Retinal pigment epithelial cell (primary cell): ENCODE measurements at regions not wholly inside any gene's neighbourhood (a gene's known extent, or its start where the extent isn't known, plus 50 kb on each side); places are given as distances from the start of the nearest gene placed in this dataset.

ENCODE experiments used
- DNase-seq: peaks from one replicate; pipeline ENCODE4 v3.0.0-alpha.2; 2010; ENCODE audit warnings: low read depth
- H3K4me3 ChIP-seq: 2 replicates; pipeline ENCODE4 v1.5.1; 2011; ENCODE audit warnings: mild to moderate bottlenecking, low read length, control low read depth, moderate library complexity
- CTCF ChIP-seq: conservative IDR thresholded peaks from 2 replicates; pipeline ENCODE4 v1.5.1; 2011; ENCODE audit warnings: low read depth, low read length, control low read depth, inconsistent platforms

DNA sequence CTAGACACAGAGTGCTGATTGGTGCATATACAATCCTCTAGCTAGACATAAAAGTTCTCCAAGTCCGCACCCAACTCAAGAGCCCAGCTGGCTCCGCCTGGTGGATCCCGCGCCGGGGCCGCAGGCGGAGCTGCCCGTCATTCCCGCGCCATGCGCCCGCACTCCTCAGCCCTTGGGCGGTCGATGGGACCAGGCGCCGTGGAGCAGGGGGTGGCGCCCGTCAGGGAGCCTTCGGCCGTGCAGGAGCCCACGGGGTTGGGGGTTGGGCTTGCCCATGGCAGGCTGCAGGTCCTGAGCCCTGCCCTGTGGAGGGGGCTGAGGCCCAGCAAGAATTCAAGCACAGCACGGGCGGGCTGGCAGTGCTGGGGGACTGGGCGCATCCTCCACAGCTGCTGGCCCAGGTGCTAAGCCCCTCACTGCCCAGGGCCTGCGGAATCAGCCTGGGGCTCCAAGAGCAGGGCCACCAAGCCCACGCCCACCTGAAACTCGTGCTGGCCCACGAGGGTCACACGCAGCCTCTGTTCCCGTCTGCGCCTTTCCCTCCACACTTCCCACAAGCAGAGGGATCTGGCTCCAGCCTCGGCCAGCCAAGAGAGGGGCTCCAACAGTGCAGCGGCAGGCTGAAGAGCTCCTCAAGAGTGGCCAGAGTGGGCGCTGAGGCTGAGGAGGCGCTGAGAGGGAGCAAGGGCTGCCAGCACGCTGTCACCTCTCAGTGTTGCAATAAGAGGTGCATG lies 604.2 kb upstream of the POM121L12 start:
- H3K4me3 ChIP-seq: no peak overlapping the region
- TF ChIP-seq CTCF: no peak
- DNase-seq: no peak

DNA sequence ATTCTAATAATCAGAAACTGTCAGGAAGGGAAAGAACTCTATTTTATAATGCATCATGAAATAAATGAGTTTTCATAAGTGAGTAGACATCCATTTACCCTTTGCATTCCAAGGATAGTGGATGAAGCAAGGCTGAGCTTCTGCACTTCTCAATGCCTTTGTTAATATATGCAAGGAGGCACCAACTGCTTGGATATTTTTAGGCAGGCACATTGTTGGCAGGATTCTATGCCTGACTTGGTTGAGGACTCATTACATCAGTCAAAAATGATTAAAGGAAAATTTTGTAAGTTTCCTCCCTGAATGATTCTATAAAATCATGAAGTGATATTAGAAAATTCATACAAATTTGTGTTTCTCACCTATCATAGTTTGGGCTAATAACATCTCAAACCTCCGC lies 612.2 kb upstream of the POM121L12 start:
- no peak for TF ChIP-seq CTCF
- H3K4me3 ChIP-seq: no peak overlapping the region
- DNase-seq: no peak

DNA sequence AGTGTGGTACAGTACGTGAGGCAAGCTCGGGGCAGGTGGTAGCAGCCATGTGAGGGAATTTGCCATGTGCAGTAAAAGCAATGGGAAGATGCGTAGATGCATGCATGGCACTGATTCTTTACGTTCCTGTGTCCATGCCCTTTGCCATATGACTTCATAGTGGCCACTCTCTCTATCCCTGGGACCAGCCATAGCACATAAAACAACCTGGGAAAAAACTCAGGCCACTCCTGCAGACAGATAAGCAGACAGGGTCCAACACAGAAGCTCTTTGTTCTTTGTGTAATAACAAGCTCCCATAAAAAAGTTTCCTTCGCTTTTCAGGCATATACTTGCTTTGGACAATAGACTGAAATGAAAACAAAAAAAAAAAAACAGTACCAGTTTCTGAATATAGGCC lies 622.4 kb upstream of the POM121L12 start:
- no peak for DNase-seq

GRCh38 chr7:52410032-52410431 lies 625.4 kb upstream of the POM121L12 start:
- H3K4me3 ChIP-seq: no peak overlapping the region
- no peak for TF ChIP-seq CTCF
- DNase-seq: no peak

More for the DNA sequence above, 622.4 kb upstream of the POM121L12 start:
- no peak for TF ChIP-seq CTCF
- no peak overlapping the region for H3K4me3 ChIP-seq

GRCh38 chr7:52406808-52407207 lies 628.6 kb upstream of the POM121L12 start:
- no peak for TF ChIP-seq CTCF
- no peak overlapping the region for H3K4me3 ChIP-seq
- DNase-seq: no peak

- no peak for TF ChIP-seq CTCF
- no peak overlapping the region for H3K4me3 ChIP-seq
- no peak for DNase-seq
Measured at GRCh38 chr7:52382731-52383130, 652.7 kb upstream of the POM121L12 start.

DNA sequence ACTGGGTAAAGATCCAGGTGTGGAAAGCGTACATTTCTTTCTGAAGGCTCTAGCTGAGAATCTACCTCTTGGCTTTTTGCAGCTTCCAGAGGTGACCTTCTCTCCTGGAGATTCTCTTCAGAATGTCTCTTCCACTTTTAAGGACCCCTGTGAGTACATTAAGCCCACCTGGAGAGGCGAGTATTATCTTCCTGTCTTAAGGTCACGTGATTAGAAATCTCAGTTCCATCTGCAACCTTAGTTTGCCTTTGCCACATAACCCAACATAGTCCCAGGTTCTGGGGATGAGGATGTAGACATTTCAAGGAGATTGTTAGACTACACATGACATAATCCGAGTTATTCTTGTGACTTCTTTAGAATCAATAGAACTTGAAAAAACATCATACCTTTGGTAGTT lies 665.5 kb upstream of the POM121L12 start:
- no peak for TF ChIP-seq CTCF
- DNase-seq: no peak
- no peak overlapping the region for H3K4me3 ChIP-seq
